HCT116 (cell line): ENCODE measurements at regions not wholly inside any gene's neighbourhood (a gene's known extent, or its start where the extent isn't known, plus 50 kb on each side); places are given as distances from the start of the nearest gene placed in this dataset.

Experiments used
- ATAC-seq: fragments of 200-7000 bp; cut with Tn5 transposase; 2 replicates; pipeline ENCODE4 v1.9.1; 2020; ENCODE audit warnings: mild to moderate bottlenecking, moderate library complexity
- BruUV-seq: library from RNA; stranded (reverse); fragments of 400-500 nt; replicated peaks from 2 replicates; lab custom pipeline; 2021; lab: Mats Ljungman, UMichigan
- CTCF ChIA-PET: fragments of 300-600 bp; sonication (Branson Sonifier 250); formaldehyde crosslinking; loops from one replicate; lab custom pipeline; 2021; ENCODE audit warnings: antibody characterized with exemption; lab: Charles Lee
- POLR2A ChIA-PET: fragments of 300-600, 350-600 bp; sonication (Branson Sonifier 250); formaldehyde crosslinking; loops from one replicate; lab custom pipeline; 2021; ENCODE audit warnings: antibody characterized with exemption; lab: Charles Lee
- RAD21 ChIA-PET, 2 experiments: fragments of 300-600 bp; sonication (Branson Sonifier 250); formaldehyde crosslinking; loops; one replicate each; lab custom pipeline; 2023; ENCODE audit warnings: low total read pairs in 2 of 2; ENCODE audit not compliant: uncharacterized antibody in 2 of 2, unreplicated experiment in 2 of 2, low non-redundant PET in 1 of 2; lab: Charles Lee
- DNase-seq: peaks from one replicate; pipeline ENCODE4 v3.0.0-alpha.2; 2010; ENCODE audit warnings: low read depth, low spot score
- H2AFZ ChIP-seq: fragments of 200-600 bp; shearing (Covaris generic), sonication (generic); 2 replicates; pipeline ENCODE4 v1.6.1; 2017; ENCODE audit warnings: low read depth, mixed run types, mixed read lengths, antibody characterized with exemption, low read length; ENCODE audit not compliant: poor library complexity, severe bottlenecking
- H3K27ac ChIP-seq: 2 replicates; pipeline ENCODE4 v1.5.1; 2012; ENCODE audit warnings: low read depth, low read length
- H3K27me3 ChIP-seq: fragments of 200-600 bp; sonication (generic); 2 replicates; pipeline ENCODE4 v1.6.1; 2016; ENCODE audit warnings: mixed run types, low read length, mixed read lengths; ENCODE audit not compliant: insufficient read depth
- H3K36me3 ChIP-seq, 2 experiments: fragments of 200-500 bp in 1 of 2; fragments of 200-600 bp in 1 of 2; sonication (Bioruptor generic) in 1 of 2; sonication (generic) in 1 of 2; 2 replicates each; pipeline versions ENCODE4 v1.5.1 to v1.6.1; 2014 to 2016; ENCODE audit warnings: low read length in 2 of 2, inconsistent platforms in 1 of 2, mixed read lengths in 1 of 2, mixed run types in 1 of 2; ENCODE audit not compliant: insufficient read depth in 2 of 2, control insufficient read depth in 1 of 2
- H3K4me1 ChIP-seq, 2 experiments: fragments of 200-600 bp in 1 of 2; sonication (generic) in 1 of 2; 2 replicates each; pipeline versions ENCODE4 v1.5.1 to v1.6.1; 2012 to 2017; ENCODE audit warnings: low read length in 2 of 2, inconsistent platforms in 1 of 2, mild to moderate bottlenecking in 1 of 2, mixed read lengths in 1 of 2, mixed run types in 1 of 2, moderate library complexity in 1 of 2; ENCODE audit not compliant: insufficient read depth in 2 of 2, control insufficient read depth in 1 of 2
- H3K4me2 ChIP-seq: fragments of 200-600 bp; sonication (generic); 2 replicates; pipeline ENCODE4 v1.6.1; 2017; ENCODE audit warnings: mixed run types, low read length, mixed read lengths
- H3K4me3 ChIP-seq, 2 experiments: fragments of 200-600 bp in 1 of 2; sonication (generic) in 1 of 2; replicated peaks in 1 of 2; 2 replicates each; pipeline ENCODE4 v1.5.1; 2011 to 2016; ENCODE audit warnings: low read length in 2 of 2, control low read depth in 1 of 2, low read depth in 1 of 2, mild to moderate bottlenecking in 1 of 2, mixed read lengths in 1 of 2, mixed run types in 1 of 2
- H3K79me2 ChIP-seq: fragments of 200-600 bp; sonication (generic); 2 replicates; pipeline ENCODE4 v1.6.1; 2017; ENCODE audit warnings: mild to moderate bottlenecking, mixed run types, low read length, moderate library complexity, mixed read lengths; ENCODE audit not compliant: insufficient read depth
- H3K9ac ChIP-seq: fragments of 200-600 bp; sonication (generic); 2 replicates; pipeline ENCODE4 v1.6.1; 2016; ENCODE audit warnings: low read length, mixed read lengths
- H3K9me2 ChIP-seq: fragments of 200-600 bp; sonication (generic), shearing (Covaris generic); 2 replicates; pipeline ENCODE4 v1.6.1; 2017; ENCODE audit warnings: mixed run types, mild to moderate bottlenecking, moderate library complexity; ENCODE audit not compliant: insufficient read depth
- H3K9me3 ChIP-seq, 2 experiments: fragments of 200-500 bp in 1 of 2; fragments of 200-600 bp in 1 of 2; sonication (Bioruptor generic) in 1 of 2; sonication (generic) in 1 of 2; 2 replicates each; pipeline ENCODE4 v1.6.1; 2014 to 2017; ENCODE audit warnings: low read length in 2 of 2, mixed read lengths in 2 of 2, inconsistent platforms in 1 of 2, low read depth in 1 of 2, mild to moderate bottlenecking in 1 of 2, mixed run types in 1 of 2, moderate library complexity in 1 of 2; ENCODE audit not compliant: control insufficient read depth in 1 of 2, insufficient read depth in 1 of 2
- H4K20me1 ChIP-seq: fragments of 200-600 bp; sonication (generic), shearing (Covaris generic); 2 replicates; pipeline ENCODE4 v1.6.1; 2017; ENCODE audit warnings: mixed run types, mild to moderate bottlenecking, moderate library complexity; ENCODE audit not compliant: insufficient read depth
- CTCF ChIP-seq, 3 experiments: fragments of 200-600 bp in 1 of 3; sonication (generic) in 1 of 3; IDR thresholded peaks in 2 of 3; conservative IDR thresholded peaks in 1 of 3; 2 replicates each; pipeline ENCODE4 v1.5.1; 2012 to 2017; ENCODE audit warnings: low read depth in 2 of 3, low read length in 2 of 3, antibody characterized with exemption in 1 of 3, borderline replicate concordance in 1 of 3, control low read depth in 1 of 3, mild to moderate bottlenecking in 1 of 3, mixed read lengths in 1 of 3, mixed run types in 1 of 3, moderate library complexity in 1 of 3; ENCODE audit not compliant: insufficient read depth in 1 of 3
- FOSL1 ChIP-seq: IDR thresholded peaks from 2 replicates; pipeline ENCODE4 v1.6.1; 2012; ENCODE audit warnings: low read depth
- JUND ChIP-seq: IDR thresholded peaks from 2 replicates; pipeline ENCODE4 v1.6.1; 2012
- POLR2A ChIP-seq: IDR thresholded peaks from 2 replicates; pipeline ENCODE4 v1.7.0; 2011; ENCODE audit warnings: borderline replicate concordance; ENCODE audit not compliant: insufficient read depth, insufficient read length; ENCODE audit errors: extremely low read depth
- SIN3A ChIP-seq: IDR thresholded peaks from 2 replicates; pipeline ENCODE4 v1.6.1; 2012; ENCODE audit warnings: low read depth
- SP1 ChIP-seq: IDR thresholded peaks from 2 replicates; pipeline ENCODE4 v1.6.1; 2012; ENCODE audit warnings: low read depth
- TCF7L2 ChIP-seq: IDR thresholded peaks from 2 replicates; pipeline ENCODE4 v1.7.0; 2011; ENCODE audit warnings: borderline replicate concordance, inconsistent platforms; ENCODE audit not compliant: insufficient read depth, insufficient read length; ENCODE audit errors: extremely low read depth
- ZNF274 ChIP-seq: fragments of 200-500 bp; sonication (Bioruptor generic); IDR thresholded peaks from 2 replicates; pipeline ENCODE4 v1.6.1; 2014; ENCODE audit warnings: mild to moderate bottlenecking, low read depth, low read length, inconsistent platforms
- intact Hi-C: fragments of 100-400 bp; cut with micrococcal nuclease; formaldehyde crosslinking; loops from 2 replicates; pipeline ENCODE4 v1.10.0; 2022

- intact Hi-C loops, result no loop called here
- Histone ChIP-seq H3K36me3 (no peaks in the 10 kb centered on the region), H3K9me2 (no peaks in the 10 kb centered on the region), H2AFZ (no peak overlapping the region), H3K79me2 (no peaks in the 10 kb centered on the region), H3K9me3 (no peaks in the 10 kb centered on the region), H3K27me3 (no peaks in the 10 kb centered on the region), H3K4me1 (peaks cover 0 to 5% of the 10 kb centered on the region in 2 experiments; a peak in 1 of 4 replicates), H3K4me3 (no peak overlapping the region), H3K27ac (no peak overlapping the region), H3K4me2 (no peak overlapping the region), H4K20me1 (no peaks in the 10 kb centered on the region), H3K9ac (no peak overlapping the region)
- CTCF ChIA-PET, result no interaction called here
- ATAC-seq (no peak), DNase-seq (no peak)
- TF ChIP-seq TCF7L2, result no peak
- TF ChIP-seq ZNF274, result no peak
- TF ChIP-seq CTCF (IDR thresholded peaks at IDR 0.05 in 2 of 3, conservative IDR thresholded peaks at IDR 0.05 in 1 of 3; ENCODE audit: borderline replicate concordance in 1 of 3, insufficient read depth in 1 of 3, low read depth in 2 of 3, low read length in 2 of 3), result no peak
- no peak for TF ChIP-seq SIN3A
- no peak for TF ChIP-seq JUND
- no peak for TF ChIP-seq SP1
- no peak for TF ChIP-seq POLR2A
- no peak for TF ChIP-seq FOSL1
- RAD21 ChIA-PET, result no interaction called here
- POLR2A ChIA-PET, result no interaction called here
- no TSS peak for BruUV-seq
Measured at GRCh38 chr5:143678148-143678905, 133.6 kb upstream of the HMHB1 start.
